ENCODE measurements at regions not wholly inside any gene's neighbourhood (a gene's known extent, or its start where the extent isn't known, plus 50 kb on each side); places are given as distances from the start of the nearest gene placed in this dataset.

- no peak for DNase-seq
- H3K9me3 ChIP-seq (ENCODE audit: control insufficient read depth, low read length) = no peaks in the 10 kb centered on the region
- H3K27ac ChIP-seq (ENCODE audit: insufficient read depth, low read length, poor library complexity, severe bottlenecking) = no peak overlapping the region
- no peak overlapping the region for H3K4me3 ChIP-seq (ENCODE audit: insufficient read depth, low read depth, low read length, poor library complexity, severe bottlenecking)
- H3K27me3 ChIP-seq (replicated peaks; ENCODE audit: control insufficient read depth, insufficient read depth, low read length, poor library complexity, severe bottlenecking) = no peaks in the 10 kb centered on the region
- H3K4me1 ChIP-seq (ENCODE audit: control insufficient read depth, insufficient read depth, low read length, poor library complexity, severe bottlenecking) = no peaks in the 10 kb centered on the region
- H3K36me3 ChIP-seq (ENCODE audit: control insufficient read depth, insufficient read depth, low read length) = no peaks in the 10 kb centered on the region
These were observed 149.4 kb downstream of the MACROH2A1 start for GRCh38 chr5:135249658-135250057.

- no peak for DNase-seq
- Histone ChIP-seq H3K36me3 (ENCODE audit: control insufficient read depth, insufficient read depth, low read length) (no peaks in the 10 kb centered on the region), H3K4me1 (ENCODE audit: control insufficient read depth, insufficient read depth, low read length, poor library complexity, severe bottlenecking) (no peaks in the 10 kb centered on the region), H3K27me3 (replicated peaks; ENCODE audit: control insufficient read depth, insufficient read depth, low read length, poor library complexity, severe bottlenecking) (no peaks in the 10 kb centered on the region), H3K4me3 (ENCODE audit: insufficient read depth, low read depth, low read length, poor library complexity, severe bottlenecking) (no peak overlapping the region), H3K9me3 (ENCODE audit: control insufficient read depth, low read length) (no peaks in the 10 kb centered on the region), H3K27ac (ENCODE audit: insufficient read depth, low read length, poor library complexity, severe bottlenecking) (no peak overlapping the region)
These were observed 150.2 kb downstream of the MACROH2A1 start for GRCh38 chr5:135248801-135249231.

- Histone ChIP-seq H3K36me3 (ENCODE audit: control insufficient read depth, insufficient read depth, low read length) (no peaks in the 10 kb centered on the region), H3K4me3 (ENCODE audit: insufficient read depth, low read depth, low read length, poor library complexity, severe bottlenecking) (no peak overlapping the region), H3K27ac (ENCODE audit: insufficient read depth, low read length, poor library complexity, severe bottlenecking) (no peak overlapping the region), H3K27me3 (replicated peaks; ENCODE audit: control insufficient read depth, insufficient read depth, low read length, poor library complexity, severe bottlenecking) (no peaks in the 10 kb centered on the region), H3K4me1 (ENCODE audit: control insufficient read depth, insufficient read depth, low read length, poor library complexity, severe bottlenecking) (no peaks in the 10 kb centered on the region), H3K9me3 (ENCODE audit: control insufficient read depth, low read length) (no peaks in the 10 kb centered on the region)
- DNase-seq = no peak
These were observed 151.9 kb downstream of the MACROH2A1 start for GRCh38 chr5:135246923-135247795.

- Histone ChIP-seq H3K27ac (ENCODE audit: insufficient read depth, low read length, poor library complexity, severe bottlenecking) (no peak overlapping the region), H3K4me3 (ENCODE audit: insufficient read depth, low read depth, low read length, poor library complexity, severe bottlenecking) (no peak overlapping the region), H3K27me3 (replicated peaks; ENCODE audit: control insufficient read depth, insufficient read depth, low read length, poor library complexity, severe bottlenecking) (no peaks in the 10 kb centered on the region), H3K36me3 (ENCODE audit: control insufficient read depth, insufficient read depth, low read length) (no peaks in the 10 kb centered on the region), H3K4me1 (ENCODE audit: control insufficient read depth, insufficient read depth, low read length, poor library complexity, severe bottlenecking) (no peaks in the 10 kb centered on the region), H3K9me3 (ENCODE audit: control insufficient read depth, low read length) (no peaks in the 10 kb centered on the region)
- DNase-seq = no peak
These were observed 152.5 kb downstream of the MACROH2A1 start for GRCh38 chr5:135246605-135246922.

DNA sequence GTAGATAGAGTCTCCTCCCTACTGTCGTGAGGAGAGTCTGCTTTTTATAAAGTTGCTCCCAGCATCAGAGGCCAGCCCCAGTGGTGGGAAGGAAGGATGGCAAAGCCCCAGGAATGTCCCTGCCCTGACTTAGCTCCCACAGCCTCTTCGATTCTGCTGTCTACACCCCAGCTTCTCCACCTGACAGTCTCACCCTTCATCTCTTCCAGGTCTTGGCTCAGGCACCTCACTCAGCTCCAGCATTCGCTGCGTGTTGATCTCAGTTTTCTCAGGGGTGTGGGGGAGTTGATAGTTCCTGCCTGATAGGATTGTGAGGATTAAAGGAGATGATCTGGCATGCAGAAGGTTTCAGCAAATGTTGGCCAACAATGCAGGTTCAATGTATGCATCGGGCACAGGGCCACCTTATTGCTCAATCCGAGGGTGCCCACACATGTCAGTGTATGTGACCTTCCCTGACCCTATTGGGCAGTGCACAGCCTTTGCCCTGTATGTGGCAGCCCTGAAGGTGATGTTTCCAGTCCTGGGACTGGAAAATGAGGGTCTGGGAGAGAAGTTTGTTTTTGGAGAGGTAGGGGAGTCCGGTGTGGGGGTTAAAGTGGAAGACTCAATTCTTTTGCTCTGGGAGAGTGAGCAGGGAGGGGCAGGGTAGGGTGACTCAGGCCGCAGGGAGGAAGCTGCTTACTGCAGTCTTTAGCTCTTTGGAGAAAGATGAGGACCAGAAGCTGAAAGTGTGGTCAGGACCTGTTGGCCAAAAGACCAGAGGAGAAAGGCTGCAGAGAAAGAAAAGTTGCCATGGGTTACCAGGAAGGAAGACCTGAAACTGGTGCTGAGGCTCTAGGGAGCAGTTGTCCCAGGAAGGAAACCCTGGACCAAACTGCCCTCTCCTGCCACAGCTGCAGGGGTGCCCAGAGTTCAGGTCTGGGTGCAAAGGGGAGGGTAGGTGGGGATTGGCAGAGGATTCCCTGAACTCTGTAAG lies 153.2 kb downstream of the MACROH2A1 start:
- H3K27ac ChIP-seq (ENCODE audit: insufficient read depth, low read length, poor library complexity, severe bottlenecking) = no peak overlapping the region
- no peaks in the 10 kb centered on the region for H3K27me3 ChIP-seq (replicated peaks; ENCODE audit: control insufficient read depth, insufficient read depth, low read length, poor library complexity, severe bottlenecking)
- no peaks in the 10 kb centered on the region for H3K9me3 ChIP-seq (ENCODE audit: control insufficient read depth, low read length)
- H3K36me3 ChIP-seq (ENCODE audit: control insufficient read depth, insufficient read depth, low read length) = no peaks in the 10 kb centered on the region
- no peak overlapping the region for H3K4me3 ChIP-seq (ENCODE audit: insufficient read depth, low read depth, low read length, poor library complexity, severe bottlenecking)
- no peak for DNase-seq
- no peaks in the 10 kb centered on the region for H3K4me1 ChIP-seq (ENCODE audit: control insufficient read depth, insufficient read depth, low read length, poor library complexity, severe bottlenecking)

- Histone ChIP-seq H3K4me1 (ENCODE audit: control insufficient read depth, insufficient read depth, low read length, poor library complexity, severe bottlenecking) (no peaks in the 10 kb centered on the region), H3K27me3 (replicated peaks; ENCODE audit: control insufficient read depth, insufficient read depth, low read length, poor library complexity, severe bottlenecking) (no peaks in the 10 kb centered on the region)
- DNase-seq = no peak
These were observed 154.4 kb downstream of the MACROH2A1 start for GRCh38 chr5:135244620-135245021.

DNA sequence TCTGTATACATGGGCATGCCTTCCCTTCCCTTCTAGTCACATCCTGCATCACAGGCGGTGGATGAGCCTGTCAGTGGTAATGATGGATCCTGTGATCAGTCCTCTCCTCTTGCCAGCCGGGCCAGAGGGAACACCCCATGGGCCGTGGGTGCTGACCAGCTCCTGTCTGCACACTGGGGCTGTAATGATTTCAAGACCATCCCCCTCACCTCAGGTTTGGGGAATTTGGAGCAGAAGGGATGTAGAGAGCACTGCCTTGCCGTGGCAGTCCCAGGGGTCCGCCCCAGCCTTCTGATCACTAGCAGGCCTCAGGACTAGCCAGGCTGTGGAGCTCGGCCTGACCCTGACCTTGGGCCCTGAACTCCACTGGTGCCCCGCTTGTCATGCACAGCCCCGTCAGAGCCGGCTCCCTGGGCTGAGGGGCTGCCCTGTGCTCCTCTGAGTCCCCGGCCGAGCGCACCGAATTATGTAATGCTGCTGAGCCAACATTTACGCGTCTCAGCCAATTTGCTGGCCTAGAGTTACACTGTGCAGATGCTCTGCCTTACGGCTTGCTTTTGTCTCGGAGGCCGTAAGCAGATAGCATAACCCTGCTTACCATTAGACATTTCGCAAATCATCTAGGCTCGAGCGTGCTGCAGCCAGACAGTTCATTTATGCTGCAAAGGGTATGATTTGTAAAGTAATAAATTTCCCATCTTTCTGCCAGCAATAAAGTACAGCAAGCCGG lies 155.3 kb downstream of the MACROH2A1 start:
- no peaks in the 10 kb centered on the region for H3K4me1 ChIP-seq (ENCODE audit: control insufficient read depth, insufficient read depth, low read length, poor library complexity, severe bottlenecking)

More at GRCh38 chr5:135244620-135245021, 154.4 kb downstream of the MACROH2A1 start:
- Histone ChIP-seq H3K27ac (ENCODE audit: insufficient read depth, low read length, poor library complexity, severe bottlenecking) (no peak overlapping the region), H3K36me3 (ENCODE audit: control insufficient read depth, insufficient read depth, low read length) (no peaks in the 10 kb centered on the region), H3K9me3 (ENCODE audit: control insufficient read depth, low read length) (no peaks in the 10 kb centered on the region), H3K4me3 (ENCODE audit: insufficient read depth, low read depth, low read length, poor library complexity, severe bottlenecking) (no peak overlapping the region)

DNA sequence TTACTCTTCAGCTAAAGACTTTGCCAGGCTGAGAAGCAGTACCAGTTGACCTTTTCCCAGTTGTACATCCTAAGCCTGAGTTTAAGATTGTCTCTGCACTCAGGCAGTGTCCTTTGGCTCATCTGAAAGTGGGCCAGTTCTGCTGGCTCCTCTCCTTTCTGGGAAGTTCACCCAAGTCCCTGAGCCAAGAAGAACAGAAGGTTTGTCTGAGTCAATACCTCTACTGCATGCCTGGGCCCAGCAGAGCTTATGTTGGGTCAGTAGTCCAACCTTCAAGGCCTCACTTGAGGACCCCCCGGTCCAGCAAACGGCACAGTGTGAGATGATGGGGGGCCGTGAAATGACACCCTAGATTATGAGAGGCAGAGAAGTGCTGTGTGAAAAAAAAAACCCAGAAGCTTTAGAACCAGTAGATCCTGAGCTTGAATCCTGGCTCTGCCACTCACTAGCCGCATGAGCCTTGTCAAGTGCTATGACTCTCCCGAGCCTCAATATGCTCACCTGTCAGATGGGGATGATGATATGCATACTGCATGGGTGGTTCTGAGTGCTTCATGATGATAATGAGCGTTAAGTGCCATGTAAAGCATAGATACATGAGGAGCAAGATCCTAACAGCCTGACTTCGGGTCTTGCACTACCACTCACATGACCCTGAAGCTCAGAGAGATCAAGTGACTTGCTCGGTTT lies 156.0 kb downstream of the MACROH2A1 start:
- DNase-seq = no peak
- H3K27ac ChIP-seq (ENCODE audit: insufficient read depth, low read length, poor library complexity, severe bottlenecking) = no peak overlapping the region
- no peak overlapping the region for H3K4me3 ChIP-seq (ENCODE audit: insufficient read depth, low read depth, low read length, poor library complexity, severe bottlenecking)

More for the DNA sequence above, 155.3 kb downstream of the MACROH2A1 start:
- no peak for DNase-seq
- Histone ChIP-seq H3K9me3 (ENCODE audit: control insufficient read depth, low read length) (no peaks in the 10 kb centered on the region), H3K4me3 (ENCODE audit: insufficient read depth, low read depth, low read length, poor library complexity, severe bottlenecking) (no peak overlapping the region), H3K27me3 (replicated peaks; ENCODE audit: control insufficient read depth, insufficient read depth, low read length, poor library complexity, severe bottlenecking) (no peaks in the 10 kb centered on the region), H3K27ac (ENCODE audit: insufficient read depth, low read length, poor library complexity, severe bottlenecking) (no peak overlapping the region), H3K36me3 (ENCODE audit: control insufficient read depth, insufficient read depth, low read length) (no peaks in the 10 kb centered on the region)

More for the DNA sequence above, 156.0 kb downstream of the MACROH2A1 start:
- Histone ChIP-seq H3K4me1 (ENCODE audit: control insufficient read depth, insufficient read depth, low read length, poor library complexity, severe bottlenecking) (no peaks in the 10 kb centered on the region), H3K27me3 (replicated peaks; ENCODE audit: control insufficient read depth, insufficient read depth, low read length, poor library complexity, severe bottlenecking) (no peaks in the 10 kb centered on the region), H3K9me3 (ENCODE audit: control insufficient read depth, low read length) (no peaks in the 10 kb centered on the region), H3K36me3 (ENCODE audit: control insufficient read depth, insufficient read depth, low read length) (no peaks in the 10 kb centered on the region)
